Natural killer cell (primary cell): ENCODE measurements at regions not wholly inside any gene's neighbourhood (a gene's known extent, or its start where the extent isn't known, plus 50 kb on each side); places are given as distances from the start of the nearest gene placed in this dataset.

Experiments used
- ATAC-seq, 3 donors: fragments of 150-1000 bp in 2 of 3; fragments of 200-7000 bp in 1 of 3; cut with Tn5 transposase; 1 replicate in 1 of 3; 2 replicates in 2 of 3; pipeline ENCODE4 v1.10.0; 2021; ENCODE audit warnings: mild to moderate bottlenecking in 2 of 3, moderate library complexity in 2 of 3
- DNase-seq, 2 donors: peaks; one replicate each; pipeline versions ENCODE4 v3.0.0 to v3.0.0-alpha.2; 2013 to 2021; ENCODE audit warnings: mixed read lengths in 1 of 2
- H3K27ac ChIP-seq: one replicate; pipeline ENCODE4 v1.5.1; 2013; ENCODE audit warnings: mild to moderate bottlenecking, low read length
- H3K27me3 ChIP-seq: one replicate; pipeline ENCODE4 v1.6.1; 2013; ENCODE audit warnings: low read length; ENCODE audit not compliant: control insufficient read depth, insufficient read depth
- H3K36me3 ChIP-seq: one replicate; pipeline ENCODE4 v1.6.1; 2013; ENCODE audit warnings: low read length; ENCODE audit not compliant: control insufficient read depth, insufficient read depth
- H3K4me1 ChIP-seq: one replicate; pipeline ENCODE4 v1.6.1; 2013; ENCODE audit warnings: low read length; ENCODE audit not compliant: control insufficient read depth, insufficient read depth
- H3K4me3 ChIP-seq: one replicate; pipeline ENCODE4 v1.5.1; 2013; ENCODE audit warnings: low read length
- H3K9me3 ChIP-seq: one replicate; pipeline ENCODE4 v1.6.1; 2013; ENCODE audit warnings: low read length; ENCODE audit not compliant: control insufficient read depth, insufficient read depth
- H3K27ac Mint-ChIP-seq, 2 donors: one replicate each; pipeline ENCODE4 v1.8.0; 2022; ENCODE audit warnings: mild to moderate bottlenecking in 2 of 2, mixed read lengths in 2 of 2, moderate library complexity in 1 of 2
- H3K27me3 Mint-ChIP-seq, 2 donors: one replicate each; pipeline ENCODE4 v1.8.0; 2022; ENCODE audit warnings: low read depth in 2 of 2, mixed read lengths in 2 of 2
- H3K36me3 Mint-ChIP-seq: one replicate; pipeline ENCODE4 v1.8.0; 2022; ENCODE audit warnings: mixed read lengths
- H3K4me1 Mint-ChIP-seq, 2 donors: one replicate each; pipeline ENCODE4 v1.8.0; 2022; ENCODE audit warnings: mixed read lengths in 2 of 2
- H3K4me3 Mint-ChIP-seq: one replicate; pipeline ENCODE4 v1.8.0; 2022; ENCODE audit warnings: mild to moderate bottlenecking, moderate library complexity, mixed read lengths
- H3K9me3 Mint-ChIP-seq, 2 donors: one replicate each; pipeline ENCODE4 v1.8.0; 2022; ENCODE audit warnings: mixed read lengths in 2 of 2
- WGBS: methylation state at CpG from one replicate; pipeline ENCODE4 v1.1.7; 2013; ENCODE audit warnings: missing lambda C conversion rate; ENCODE audit not compliant: insufficient coverage; 5-methylcytosine and 5-hydroxymethylcytosine counted together
- intact Hi-C: fragments of 100-400 bp; cut with micrococcal nuclease; formaldehyde crosslinking; loops from one replicate; pipeline ENCODE4 v1.14.2; 2022
- TF ChIP-seq, protein P1 (sequence below): fragments of 200-600 bp; IDR thresholded peaks from one replicate; pipeline ENCODE4 v1.8.0; 2022; ENCODE audit warnings: antibody characterized with exemption

GRCh38 chr6:23561732-23562131, 564.3 kb upstream of the NRSN1 start:
- ATAC-seq, result no peak
- H3K9me3 ChIP-seq, result peaks cover 4% of the 10 kb centered on the region

DNA sequence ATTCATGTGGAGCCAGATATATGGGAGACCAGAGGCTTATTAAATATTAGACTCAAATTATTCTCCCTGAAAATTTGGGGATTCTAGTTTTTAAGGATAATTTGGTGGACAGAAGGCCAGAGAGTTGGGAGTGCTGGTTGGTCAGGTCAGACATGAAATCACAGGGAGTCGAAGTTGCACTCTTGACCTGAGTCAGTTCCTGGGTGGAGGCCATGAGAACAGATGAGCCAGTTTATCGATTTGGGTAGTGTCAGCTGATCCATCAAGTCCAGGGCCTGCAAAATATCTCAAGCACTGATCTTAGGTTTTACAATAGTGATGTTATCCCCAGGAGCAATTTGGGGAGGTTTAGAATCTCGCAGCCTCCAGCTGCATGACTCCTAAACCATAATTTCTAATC, 563.5 kb upstream of the NRSN1 start:
- WGBS, result 78% methylated on average over 2 of the region's 3 CpGs
- H3K4me3 Mint-ChIP-seq, result no peak overlapping the region
- H3K4me3 ChIP-seq, result no peak overlapping the region

More at GRCh38 chr6:23561732-23562131, 564.3 kb upstream of the NRSN1 start:
- no peak for DNase-seq
- TF ChIP-seq, protein P1, sequence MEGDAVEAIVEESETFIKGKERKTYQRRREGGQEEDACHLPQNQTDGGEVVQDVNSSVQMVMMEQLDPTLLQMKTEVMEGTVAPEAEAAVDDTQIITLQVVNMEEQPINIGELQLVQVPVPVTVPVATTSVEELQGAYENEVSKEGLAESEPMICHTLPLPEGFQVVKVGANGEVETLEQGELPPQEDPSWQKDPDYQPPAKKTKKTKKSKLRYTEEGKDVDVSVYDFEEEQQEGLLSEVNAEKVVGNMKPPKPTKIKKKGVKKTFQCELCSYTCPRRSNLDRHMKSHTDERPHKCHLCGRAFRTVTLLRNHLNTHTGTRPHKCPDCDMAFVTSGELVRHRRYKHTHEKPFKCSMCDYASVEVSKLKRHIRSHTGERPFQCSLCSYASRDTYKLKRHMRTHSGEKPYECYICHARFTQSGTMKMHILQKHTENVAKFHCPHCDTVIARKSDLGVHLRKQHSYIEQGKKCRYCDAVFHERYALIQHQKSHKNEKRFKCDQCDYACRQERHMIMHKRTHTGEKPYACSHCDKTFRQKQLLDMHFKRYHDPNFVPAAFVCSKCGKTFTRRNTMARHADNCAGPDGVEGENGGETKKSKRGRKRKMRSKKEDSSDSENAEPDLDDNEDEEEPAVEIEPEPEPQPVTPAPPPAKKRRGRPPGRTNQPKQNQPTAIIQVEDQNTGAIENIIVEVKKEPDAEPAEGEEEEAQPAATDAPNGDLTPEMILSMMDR, result no peak
- Mint-ChIP-seq H3K4me3 (no peak overlapping the region), H3K4me1 (no peaks in the 10 kb centered on the region), H3K27ac (no peak overlapping the region), H3K27me3 (no peaks in the 10 kb centered on the region), H3K36me3 (no peaks in the 10 kb centered on the region), H3K9me3 (peaks cover 9 to 11% of the 10 kb centered on the region in 2 donors)
- no peaks in the 10 kb centered on the region for H3K27me3 ChIP-seq
- H3K27ac ChIP-seq, result no peak overlapping the region
- no peaks in the 10 kb centered on the region for H3K36me3 ChIP-seq
- intact Hi-C loops, result no loop called here
- 93% methylated on average over 1 of the region's 1 CpG for WGBS
- H3K4me3 ChIP-seq, result no peak overlapping the region
- H3K4me1 ChIP-seq, result no peaks in the 10 kb centered on the region

DNA sequence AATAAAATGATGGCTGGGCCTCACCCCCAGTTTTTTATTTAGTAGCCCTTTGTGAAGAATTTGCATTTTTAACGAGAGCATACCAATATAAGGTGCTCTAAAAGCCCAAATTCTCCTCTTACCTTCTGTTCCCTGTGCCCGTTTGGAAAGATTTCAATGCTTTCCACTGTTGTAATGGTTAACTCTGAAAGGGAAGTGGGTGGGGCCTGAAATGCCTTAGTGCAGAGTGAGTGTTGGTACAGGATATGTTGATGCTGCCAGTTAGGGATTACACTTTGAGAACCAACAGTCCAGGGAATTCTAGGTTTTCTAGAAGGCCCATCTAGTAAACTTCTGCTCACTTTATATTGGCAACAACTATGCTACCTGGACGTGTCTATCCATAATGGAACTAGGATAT, 562.7 kb upstream of the NRSN1 start:
- ATAC-seq (no peak), DNase-seq (no peak)
- H3K27ac ChIP-seq, result no peak overlapping the region
- H3K9me3 Mint-ChIP-seq, result peaks cover 12 to 14% of the 10 kb centered on the region in 2 donors
- H3K4me1 Mint-ChIP-seq, result no peaks in the 10 kb centered on the region
- H3K27ac Mint-ChIP-seq, result no peak overlapping the region
- H3K9me3 ChIP-seq, result peaks cover 4% of the 10 kb centered on the region
- H3K27me3 ChIP-seq, result no peaks in the 10 kb centered on the region
- TF ChIP-seq, protein P1, result no peak
- intact Hi-C loops, result no loop called here
- no peaks in the 10 kb centered on the region for H3K27me3 Mint-ChIP-seq
- no peaks in the 10 kb centered on the region for H3K36me3 Mint-ChIP-seq
- no peak overlapping the region for H3K4me3 Mint-ChIP-seq
- H3K4me3 ChIP-seq, result no peak overlapping the region
- H3K4me1 ChIP-seq, result no peaks in the 10 kb centered on the region
- 50% methylated on average over 2 of the region's 3 CpGs for whole genome bisulfite sequencing
- H3K36me3 ChIP-seq, result no peaks in the 10 kb centered on the region

More for the DNA sequence above, 563.5 kb upstream of the NRSN1 start:
- no peaks in the 10 kb centered on the region for H3K27me3 ChIP-seq
- Mint-ChIP-seq H3K27me3 (no peaks in the 10 kb centered on the region), H3K4me1 (no peaks in the 10 kb centered on the region), H3K36me3 (no peaks in the 10 kb centered on the region), H3K9me3 (peaks cover 11 to 13% of the 10 kb centered on the region in 2 donors), H3K27ac (no peak overlapping the region)
- H3K9me3 ChIP-seq, result peaks cover 4% of the 10 kb centered on the region
- TF ChIP-seq, protein P1, result no peak
- no peak overlapping the region for H3K27ac ChIP-seq
- no peaks in the 10 kb centered on the region for H3K36me3 ChIP-seq
- H3K4me1 ChIP-seq, result no peaks in the 10 kb centered on the region
- intact Hi-C loops, result no loop called here
- ATAC-seq, result no peak
- DNase-seq, result no peak

DNA sequence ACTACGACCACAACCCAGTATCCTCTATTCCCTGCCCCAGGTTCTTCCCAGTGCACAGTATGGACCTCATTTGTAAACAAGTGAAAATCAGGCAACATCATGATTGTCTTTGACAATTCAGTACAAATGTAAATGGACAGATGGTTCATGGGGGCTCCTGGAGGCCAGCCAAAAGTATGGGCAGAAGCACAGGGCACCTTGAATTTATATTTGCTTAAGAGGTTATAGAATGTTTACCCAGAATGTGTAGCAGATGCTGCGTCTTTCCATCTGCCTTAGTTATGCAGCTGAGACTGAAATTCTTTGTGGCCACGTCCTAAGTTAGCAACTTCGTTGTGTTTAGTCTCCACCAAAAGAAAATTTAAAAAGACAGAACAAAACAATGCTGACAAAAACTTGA, 559.6 kb upstream of the NRSN1 start:
- TF ChIP-seq, protein P1, result no peak
- intact Hi-C loops, result no loop called here
- Mint-ChIP-seq H3K4me3 (no peak overlapping the region), H3K27me3 (no peaks in the 10 kb centered on the region), H3K27ac (no peak overlapping the region), H3K36me3 (no peaks in the 10 kb centered on the region), H3K9me3 (peaks cover 13 to 17% of the 10 kb centered on the region in 2 donors), H3K4me1 (no peaks in the 10 kb centered on the region)
- Histone ChIP-seq H3K27ac (no peak overlapping the region), H3K36me3 (no peaks in the 10 kb centered on the region), H3K9me3 (no peaks in the 10 kb centered on the region), H3K4me3 (no peak overlapping the region), H3K27me3 (no peaks in the 10 kb centered on the region), H3K4me1 (no peaks in the 10 kb centered on the region)
- no peak for DNase-seq
- no peak for ATAC-seq
- 98% methylated on average over 4 of the region's 4 CpGs for WGBS
